Spleen (tissue), 7 donors: ENCODE measurements at regions not wholly inside any gene's neighbourhood (a gene's known extent, or its start where the extent isn't known, plus 50 kb on each side); places are given as distances from the start of the nearest gene placed in this dataset.

ENCODE experiments used
- POLR2A ChIP-seq, 3 donors: fragments of 450-650 bp; IDR thresholded peaks; one replicate each; pipeline ENCODE4 v1.5.1; 2017; ENCODE audit warnings: antibody characterized with exemption in 3 of 3, mild to moderate bottlenecking in 1 of 3
- TF ChIP-seq, protein P1 (sequence below), 11 experiments: fragments of 200-600 bp in 7 of 11; fragments of 450-650 bp in 4 of 11; sonication (generic) in 4 of 11; IDR thresholded peaks in 8 of 11; conservative IDR thresholded peaks in 3 of 11; 1 replicate in 7 of 11; 2 replicates in 4 of 11; pipeline versions ENCODE4 v1.4.0 to v1.8.0; 2016 to 2021; ENCODE audit warnings: antibody characterized with exemption in 11 of 11, inconsistent platforms in 4 of 11, mild to moderate bottlenecking in 1 of 11
- donor health status: DM: no; HTN: no; CAD: no; lungs with moderate emphysema.
- donor health status: DM: no; HTN: no; CAD: no.
- donor health status: DM: no; HTN: no; CAD: no.

DNA sequence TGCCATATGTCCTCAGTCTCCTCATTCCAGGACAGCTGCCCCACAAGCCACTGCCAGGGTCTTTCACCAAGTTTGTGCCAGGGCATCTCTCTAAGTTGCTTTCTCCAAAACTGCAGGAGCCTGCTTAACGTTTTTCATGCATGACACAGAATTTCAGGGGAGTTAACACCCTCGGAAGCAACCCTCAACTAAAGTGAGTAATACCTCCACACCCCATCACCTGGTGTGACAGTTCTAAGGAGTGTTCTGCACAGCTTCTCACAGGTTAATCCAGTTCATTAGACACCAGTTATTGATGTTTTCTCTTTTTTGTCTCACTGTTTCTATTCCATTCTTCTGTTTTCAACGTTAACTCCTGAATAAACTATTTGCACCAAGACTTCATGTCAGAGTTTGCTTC lies 115.0 kb downstream of the BACH1 start:
- TF ChIP-seq, protein P1, sequence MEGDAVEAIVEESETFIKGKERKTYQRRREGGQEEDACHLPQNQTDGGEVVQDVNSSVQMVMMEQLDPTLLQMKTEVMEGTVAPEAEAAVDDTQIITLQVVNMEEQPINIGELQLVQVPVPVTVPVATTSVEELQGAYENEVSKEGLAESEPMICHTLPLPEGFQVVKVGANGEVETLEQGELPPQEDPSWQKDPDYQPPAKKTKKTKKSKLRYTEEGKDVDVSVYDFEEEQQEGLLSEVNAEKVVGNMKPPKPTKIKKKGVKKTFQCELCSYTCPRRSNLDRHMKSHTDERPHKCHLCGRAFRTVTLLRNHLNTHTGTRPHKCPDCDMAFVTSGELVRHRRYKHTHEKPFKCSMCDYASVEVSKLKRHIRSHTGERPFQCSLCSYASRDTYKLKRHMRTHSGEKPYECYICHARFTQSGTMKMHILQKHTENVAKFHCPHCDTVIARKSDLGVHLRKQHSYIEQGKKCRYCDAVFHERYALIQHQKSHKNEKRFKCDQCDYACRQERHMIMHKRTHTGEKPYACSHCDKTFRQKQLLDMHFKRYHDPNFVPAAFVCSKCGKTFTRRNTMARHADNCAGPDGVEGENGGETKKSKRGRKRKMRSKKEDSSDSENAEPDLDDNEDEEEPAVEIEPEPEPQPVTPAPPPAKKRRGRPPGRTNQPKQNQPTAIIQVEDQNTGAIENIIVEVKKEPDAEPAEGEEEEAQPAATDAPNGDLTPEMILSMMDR (IDR thresholded peaks at IDR 0.05 in 8 of 11, conservative IDR thresholded peaks at IDR 0.05 in 3 of 11): no peak
- TF ChIP-seq POLR2A (IDR thresholded peaks at IDR 0.05): no peak
